IPS-20b (cell line): ENCODE measurements at regions not wholly inside any gene's neighbourhood (a gene's known extent, or its start where the extent isn't known, plus 50 kb on each side); places are given as distances from the start of the nearest gene placed in this dataset.

ENCODE experiments used
- H3K27ac ChIP-seq: one replicate; pipeline ENCODE4 v1.5.1; 2013; ENCODE audit warnings: low read length
- H3K27me3 ChIP-seq: 2 replicates; pipeline ENCODE4 v1.6.1; 2013; ENCODE audit warnings: mild to moderate bottlenecking, low read length, inconsistent platforms; ENCODE audit not compliant: insufficient read depth
- H3K36me3 ChIP-seq: 2 replicates; pipeline ENCODE4 v1.6.1; 2013; ENCODE audit warnings: low read depth, mild to moderate bottlenecking, inconsistent platforms, low read length, moderate library complexity; ENCODE audit not compliant: insufficient read depth
- H3K4me1 ChIP-seq: 2 replicates; pipeline ENCODE4 v1.6.1; 2013; ENCODE audit warnings: mild to moderate bottlenecking, control low read depth, inconsistent platforms, low read length, moderate library complexity; ENCODE audit not compliant: insufficient read depth
- H3K4me3 ChIP-seq: 2 replicates; pipeline ENCODE4 v1.5.1; 2013; ENCODE audit warnings: mild to moderate bottlenecking, low read length, inconsistent platforms
- H3K9ac ChIP-seq: 2 replicates; pipeline ENCODE4 v1.6.1; 2013; ENCODE audit warnings: low read depth, mild to moderate bottlenecking, inconsistent platforms, low read length, moderate library complexity
- H3K9me3 ChIP-seq: 2 replicates; pipeline ENCODE4 v1.6.1; 2013; ENCODE audit warnings: mild to moderate bottlenecking, low read depth, low read length, inconsistent platforms; ENCODE audit not compliant: insufficient read depth

DNA sequence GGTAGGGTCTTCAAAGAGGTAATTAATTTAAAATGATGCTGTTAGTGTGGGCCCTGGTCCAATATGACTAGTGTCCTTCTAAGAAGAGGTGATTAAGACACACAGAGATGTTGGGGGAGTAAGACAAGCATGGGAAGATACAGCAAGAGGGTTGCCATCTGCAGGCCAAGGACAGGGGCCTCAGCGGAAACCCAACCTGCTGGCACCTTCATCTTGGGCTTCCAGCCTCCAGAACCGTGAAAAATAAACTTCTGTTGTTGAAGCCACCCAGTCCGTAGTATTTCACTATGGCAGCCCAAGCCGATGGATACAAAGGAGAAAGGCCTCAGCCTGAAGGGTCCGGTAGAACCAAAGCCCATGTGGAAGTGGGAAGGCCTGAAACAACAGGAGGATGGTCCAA lies 161.7 kb upstream of the UBE2E1 start:
- Histone ChIP-seq H3K4me3 (no peak overlapping the region), H3K27ac (no peak overlapping the region), H3K9me3 (no peaks in the 10 kb centered on the region), H3K4me1 (peaks cover 34% of the 10 kb centered on the region), H3K27me3 (no peaks in the 10 kb centered on the region), H3K36me3 (no peaks in the 10 kb centered on the region), H3K9ac (no peak overlapping the region)

DNA sequence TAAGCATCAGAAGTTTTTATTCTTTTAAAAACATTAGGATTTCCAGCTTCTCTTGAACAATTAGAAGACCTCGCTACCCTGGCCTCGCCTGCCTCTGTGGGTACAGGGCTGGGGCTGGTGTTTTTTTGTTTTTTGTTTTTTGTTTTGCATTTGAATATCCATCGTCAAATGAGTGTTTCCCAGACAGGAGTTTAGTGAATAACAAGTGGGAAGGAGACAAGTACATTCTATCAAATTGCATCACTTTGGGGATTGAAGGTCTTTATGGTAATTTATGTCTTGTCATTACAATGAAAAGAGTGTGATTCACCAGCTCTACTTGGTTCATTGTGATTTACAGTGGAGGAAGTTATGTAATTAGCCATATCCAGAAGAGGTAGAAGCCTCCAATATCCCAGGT lies 161.1 kb upstream of the UBE2E1 start:
- Histone ChIP-seq H3K27me3 (no peaks in the 10 kb centered on the region), H3K36me3 (no peaks in the 10 kb centered on the region), H3K4me1 (peaks cover 40% of the 10 kb centered on the region), H3K9me3 (no peaks in the 10 kb centered on the region), H3K27ac (no peak overlapping the region), H3K9ac (no peak overlapping the region), H3K4me3 (no peak overlapping the region)

DNA sequence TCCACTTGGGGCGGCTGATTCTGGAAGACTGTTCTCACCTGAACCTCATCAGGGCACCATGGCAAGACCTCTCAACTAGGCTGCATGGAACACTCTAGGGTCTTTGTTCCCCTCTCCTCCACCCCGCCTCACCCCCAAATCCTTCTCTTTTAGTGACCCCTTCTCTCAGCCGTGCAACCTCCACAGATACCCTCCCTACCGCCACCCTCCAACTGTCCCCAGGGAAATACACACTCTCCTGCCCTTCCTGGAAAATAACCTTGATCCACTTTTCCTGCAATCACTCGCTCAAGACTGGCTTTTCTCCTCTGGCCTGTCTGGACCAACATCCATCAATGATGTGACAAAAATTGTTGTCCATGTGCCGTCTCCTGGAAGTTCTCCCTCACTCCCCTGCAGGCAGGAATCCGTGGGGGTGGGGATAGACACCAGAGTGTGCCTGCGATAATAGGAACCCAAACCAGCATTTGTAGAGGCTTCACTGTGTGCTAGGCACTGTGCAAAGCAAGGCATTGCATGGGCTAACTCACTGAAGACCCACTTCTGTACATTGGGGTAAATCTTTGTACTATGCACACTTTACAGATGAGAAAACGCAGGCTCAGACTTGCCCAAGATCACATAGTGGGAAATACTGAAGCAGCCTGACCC lies 160.1 kb upstream of the UBE2E1 start:
- H3K4me3 ChIP-seq = no peak overlapping the region
- no peak overlapping the region for H3K9ac ChIP-seq
- no peaks in the 10 kb centered on the region for H3K27me3 ChIP-seq
- H3K9me3 ChIP-seq = no peaks in the 10 kb centered on the region
- peaks cover 49% of the 10 kb centered on the region for H3K4me1 ChIP-seq
- no peaks in the 10 kb centered on the region for H3K36me3 ChIP-seq
- H3K27ac ChIP-seq = no peak overlapping the region

DNA sequence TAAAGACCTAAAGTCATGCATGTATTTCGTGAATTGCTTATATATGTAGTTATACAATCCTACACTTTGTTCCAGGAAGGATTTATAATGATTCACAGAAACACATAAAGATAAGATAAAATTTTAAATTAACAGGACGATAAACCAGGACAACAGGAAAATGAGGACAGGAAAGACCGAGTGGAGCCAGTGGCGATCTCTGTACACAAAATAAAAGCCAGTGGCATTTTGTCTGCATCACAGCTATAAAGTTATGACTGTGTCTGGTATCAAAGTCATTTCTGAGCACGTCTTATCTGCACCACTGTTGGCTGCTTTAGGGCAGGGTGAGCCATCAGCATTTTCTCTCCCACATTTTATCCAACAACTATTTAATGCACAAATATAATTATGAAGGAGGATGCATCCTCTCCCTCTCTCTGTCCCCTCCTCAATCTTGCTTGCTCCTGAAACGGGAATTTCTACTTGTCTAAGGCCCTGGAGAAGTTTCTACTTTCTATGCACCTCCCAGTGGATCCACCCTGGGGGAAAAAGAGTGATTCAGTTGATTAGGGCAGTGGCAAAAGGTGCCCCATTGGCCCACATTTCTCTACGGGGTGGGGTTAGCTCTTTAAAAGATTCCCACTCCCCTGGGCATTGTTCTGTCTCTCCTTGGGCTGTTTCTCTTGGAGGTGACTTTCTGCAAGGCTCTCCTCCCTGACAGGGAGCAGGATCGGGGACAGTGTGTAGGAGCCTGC lies 159.4 kb upstream of the UBE2E1 start:
- no peaks in the 10 kb centered on the region for H3K9me3 ChIP-seq
- no peaks in the 10 kb centered on the region for H3K36me3 ChIP-seq
- no peak overlapping the region for H3K9ac ChIP-seq
- no peak overlapping the region for H3K4me3 ChIP-seq
- no peak overlapping the region for H3K27ac ChIP-seq
- no peaks in the 10 kb centered on the region for H3K27me3 ChIP-seq
- peaks cover 49% of the 10 kb centered on the region for H3K4me1 ChIP-seq

DNA sequence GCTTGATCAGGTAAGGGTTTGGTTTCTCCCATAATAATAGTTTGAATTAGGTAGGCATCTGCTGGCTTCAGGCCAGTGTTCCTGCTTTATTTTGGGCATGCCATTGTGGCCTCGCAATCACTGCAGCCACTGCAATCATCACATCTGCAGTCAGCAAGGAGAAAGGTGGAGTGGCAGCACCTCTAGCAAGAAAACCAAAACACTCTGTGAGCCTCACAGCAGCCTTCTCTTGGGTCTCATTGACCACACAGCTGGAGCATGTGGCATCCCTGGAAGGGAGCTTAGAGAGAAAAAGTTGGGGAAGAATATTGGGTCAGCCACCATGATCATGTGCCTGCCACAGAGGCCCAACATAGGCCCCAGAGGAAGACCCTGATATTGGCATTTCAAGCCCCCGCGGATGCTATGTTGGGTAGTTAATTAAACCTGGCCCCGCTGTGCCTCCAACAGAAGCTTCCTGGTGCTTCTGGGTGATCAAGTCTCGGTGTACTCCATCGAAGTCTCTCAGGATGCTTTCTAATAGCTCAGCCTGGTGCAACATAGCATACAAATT lies 158.0 kb upstream of the UBE2E1 start:
- Histone ChIP-seq H3K27ac (no peak overlapping the region), H3K27me3 (no peaks in the 10 kb centered on the region), H3K4me3 (no peak overlapping the region), H3K9ac (no peak overlapping the region), H3K4me1 (peaks cover 49% of the 10 kb centered on the region), H3K9me3 (no peaks in the 10 kb centered on the region), H3K36me3 (no peaks in the 10 kb centered on the region)

DNA sequence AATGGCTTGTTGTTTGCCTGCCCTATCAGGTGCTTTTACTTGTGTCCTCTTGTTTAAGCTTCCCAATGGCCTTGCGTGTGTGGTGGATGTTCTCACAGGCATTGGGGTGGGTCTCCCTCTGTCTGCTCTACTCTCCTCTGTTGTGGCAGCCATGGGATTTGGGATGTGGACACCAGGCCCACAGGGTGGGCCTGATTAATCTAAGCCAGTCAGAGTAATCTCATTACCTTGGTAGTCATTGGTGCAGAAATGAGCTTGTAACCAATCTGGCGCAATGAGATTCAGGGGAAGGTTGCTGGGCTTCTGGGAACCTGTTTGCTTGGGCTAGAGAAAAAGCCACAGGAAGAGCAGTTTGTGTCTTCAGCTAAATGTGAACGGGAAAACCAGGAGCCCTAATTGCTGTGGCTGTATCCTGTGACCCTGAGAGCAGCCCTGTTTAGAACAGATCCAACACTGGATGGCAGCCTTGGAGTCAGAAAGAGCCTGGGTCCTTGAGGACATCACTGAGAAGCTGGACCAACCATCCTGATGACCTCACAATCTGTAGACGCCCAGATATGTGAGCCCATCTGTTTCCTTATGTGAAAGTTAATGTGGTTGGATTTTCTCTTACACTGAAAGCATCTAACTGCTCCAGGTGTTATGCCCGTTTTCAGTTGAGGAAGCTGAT lies 157.3 kb upstream of the UBE2E1 start:
- Histone ChIP-seq H3K36me3 (no peaks in the 10 kb centered on the region), H3K9ac (no peak overlapping the region), H3K9me3 (no peaks in the 10 kb centered on the region), H3K27me3 (no peaks in the 10 kb centered on the region), H3K4me1 (peaks cover 49% of the 10 kb centered on the region), H3K4me3 (no peak overlapping the region), H3K27ac (no peak overlapping the region)

DNA sequence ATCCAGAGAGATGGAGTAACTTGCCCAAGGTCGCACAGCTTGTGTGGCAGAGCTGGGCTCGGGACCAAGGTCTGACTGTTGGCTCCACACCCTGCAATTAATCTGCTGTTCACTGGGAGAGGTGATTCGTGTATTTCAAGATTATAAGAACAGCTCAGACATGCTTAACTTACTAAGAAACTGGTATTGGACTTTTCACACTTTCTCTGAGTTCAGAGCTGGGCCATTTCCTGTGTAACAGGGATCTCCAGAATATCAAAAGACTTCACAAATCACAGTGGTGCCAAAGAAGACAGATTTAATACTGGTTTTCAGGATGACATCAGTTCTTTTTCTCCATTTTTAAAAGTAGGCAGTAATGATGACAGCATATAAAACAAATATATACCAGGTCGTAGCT lies 156.8 kb upstream of the UBE2E1 start:
- Histone ChIP-seq H3K27ac (no peak overlapping the region), H3K36me3 (no peaks in the 10 kb centered on the region), H3K9ac (no peak overlapping the region), H3K4me3 (no peak overlapping the region), H3K27me3 (no peaks in the 10 kb centered on the region), H3K4me1 (peaks cover 48% of the 10 kb centered on the region), H3K9me3 (no peaks in the 10 kb centered on the region)

DNA sequence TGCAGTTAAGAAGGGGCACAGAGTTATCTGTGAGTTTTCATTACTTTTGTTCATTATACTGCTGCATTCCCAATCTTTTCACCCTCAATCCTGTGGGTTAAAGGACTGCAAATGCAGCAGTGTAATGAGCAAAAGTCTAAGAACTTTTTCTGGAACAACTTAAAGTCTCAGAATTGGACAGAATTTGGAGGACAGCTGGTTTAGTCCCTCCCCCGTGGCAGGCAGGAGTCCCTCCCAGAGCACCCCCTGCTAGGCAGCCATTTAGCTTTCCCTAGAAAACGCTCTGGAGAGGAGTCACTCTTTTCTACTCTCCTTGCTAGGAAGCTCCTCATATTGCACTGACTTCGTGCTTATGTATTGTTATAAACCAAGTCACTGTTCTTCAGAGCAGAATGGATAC lies 156.3 kb upstream of the UBE2E1 start:
- no peaks in the 10 kb centered on the region for H3K9me3 ChIP-seq
- H3K4me3 ChIP-seq = no peak overlapping the region
- H3K27ac ChIP-seq = no peak overlapping the region
- H3K36me3 ChIP-seq = no peaks in the 10 kb centered on the region
- H3K9ac ChIP-seq = no peak overlapping the region
- no peaks in the 10 kb centered on the region for H3K27me3 ChIP-seq
- H3K4me1 ChIP-seq = peaks cover 43% of the 10 kb centered on the region

DNA sequence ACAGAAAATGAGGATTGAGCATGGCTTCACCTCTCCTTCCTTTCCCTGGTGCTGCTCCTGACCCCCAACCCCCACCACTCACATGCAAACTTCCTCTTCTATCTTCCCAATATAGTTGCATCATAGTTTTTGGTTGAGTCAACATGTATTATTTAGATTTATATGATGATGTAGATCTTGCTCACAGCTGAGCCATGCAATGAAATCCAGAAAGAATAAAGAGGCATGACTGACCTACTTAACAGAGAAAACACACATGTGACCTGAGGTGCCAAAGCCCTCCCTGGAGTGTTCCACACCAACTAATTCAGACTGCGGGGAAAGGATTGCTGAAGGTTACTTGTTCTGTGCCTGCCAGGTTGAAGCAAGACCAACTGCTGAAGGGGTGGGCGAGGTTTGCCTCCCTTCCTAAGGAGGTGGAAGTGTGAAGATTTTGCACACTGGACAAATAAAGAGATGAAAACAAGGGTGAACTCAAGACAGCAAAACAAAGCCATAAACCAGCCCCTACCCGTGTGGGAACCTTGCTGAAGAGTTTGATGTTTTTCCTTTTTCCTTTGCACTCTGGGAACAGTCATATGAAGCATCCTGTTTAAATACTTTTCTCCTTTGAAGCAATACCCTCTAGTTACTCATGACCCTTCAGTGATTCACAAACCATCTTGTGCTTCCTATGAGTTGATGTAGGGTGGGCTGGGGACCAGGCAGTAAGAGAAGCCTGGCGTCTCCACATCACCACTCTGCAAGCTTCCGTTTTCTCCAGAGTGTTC lies 155.2 kb upstream of the UBE2E1 start:
- Histone ChIP-seq H3K9ac (no peak overlapping the region), H3K36me3 (no peaks in the 10 kb centered on the region), H3K27ac (no peak overlapping the region), H3K27me3 (no peaks in the 10 kb centered on the region), H3K4me1 (peaks cover 34% of the 10 kb centered on the region), H3K9me3 (no peaks in the 10 kb centered on the region), H3K4me3 (no peak overlapping the region)

DNA sequence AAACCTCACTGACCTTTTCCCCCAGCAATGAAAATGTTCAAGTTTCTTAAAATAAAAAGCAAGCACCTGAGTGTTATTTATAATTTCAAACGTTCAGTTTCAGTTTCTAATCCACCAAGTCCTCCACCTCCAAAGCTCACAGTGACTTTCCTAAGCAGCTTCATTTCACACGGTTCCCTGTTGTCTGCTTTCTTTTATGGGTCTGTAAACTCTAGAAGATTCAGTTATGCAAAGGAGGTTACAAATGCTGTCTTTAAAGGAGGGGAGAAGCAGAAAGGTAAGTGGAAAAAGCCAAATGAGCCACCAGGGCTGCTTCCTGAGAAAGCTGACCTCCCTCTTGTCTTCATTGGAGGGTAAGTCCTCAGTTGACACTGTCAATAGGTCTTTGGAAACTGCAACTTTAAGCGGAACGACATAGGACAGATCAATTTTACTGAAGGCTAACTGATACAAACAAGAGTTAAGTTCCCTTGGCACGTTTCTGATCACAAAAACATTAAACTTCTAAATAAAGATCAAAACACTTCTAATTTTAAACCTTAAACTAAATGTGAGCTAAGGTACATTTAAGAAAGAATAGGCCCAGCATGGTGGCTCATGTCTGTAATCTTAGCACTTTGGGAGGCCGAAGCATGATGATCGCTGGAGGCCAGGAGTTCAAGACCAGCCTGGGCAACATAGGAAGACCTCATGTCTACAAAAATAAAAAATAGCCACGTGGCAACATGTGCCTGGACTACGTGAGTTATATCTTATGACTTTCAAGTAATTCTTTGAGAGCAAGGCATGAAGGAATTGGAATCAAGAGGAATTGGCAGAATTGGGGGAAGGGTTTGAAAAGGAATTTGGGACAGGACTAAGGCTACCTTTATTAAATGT lies 151.9 kb upstream of the UBE2E1 start:
- H3K4me3 ChIP-seq = no peak overlapping the region
- no peak overlapping the region for H3K27ac ChIP-seq
- H3K9me3 ChIP-seq = no peaks in the 10 kb centered on the region
- no peak overlapping the region for H3K9ac ChIP-seq
- no peaks in the 10 kb centered on the region for H3K36me3 ChIP-seq
- H3K27me3 ChIP-seq = no peaks in the 10 kb centered on the region
- H3K4me1 ChIP-seq = peaks cover 17% of the 10 kb centered on the region

DNA sequence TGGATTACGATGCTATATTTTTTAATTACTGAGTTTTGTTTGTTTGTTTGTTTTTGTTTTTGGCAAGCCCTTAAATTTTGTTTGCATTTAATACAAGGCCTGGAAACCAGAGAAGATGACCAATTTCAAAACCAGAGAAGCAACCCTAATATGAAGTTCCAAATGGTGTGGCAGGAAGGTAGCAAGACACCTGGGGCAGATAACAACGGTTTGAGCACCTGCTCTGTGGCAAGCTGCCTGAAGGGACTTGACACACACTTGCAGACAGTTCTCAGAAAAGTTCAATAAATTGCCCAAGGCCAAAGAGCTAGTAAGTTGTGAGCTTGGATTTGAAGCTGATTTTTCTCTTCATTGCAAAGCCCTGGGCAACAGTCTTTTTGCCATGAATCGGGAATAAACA lies 151.2 kb upstream of the UBE2E1 start:
- Histone ChIP-seq H3K4me1 (peaks cover 11% of the 10 kb centered on the region; the same call in 1 of the 2 replicates), H3K9ac (no peak overlapping the region), H3K9me3 (no peaks in the 10 kb centered on the region), H3K27ac (no peak overlapping the region), H3K4me3 (no peak overlapping the region), H3K27me3 (no peaks in the 10 kb centered on the region), H3K36me3 (no peaks in the 10 kb centered on the region)
